ENCODE measurements at regions not wholly inside any gene's neighbourhood (a gene's known extent, or its start where the extent isn't known, plus 50 kb on each side); places are given as distances from the start of the nearest gene placed in this dataset.

DNA sequence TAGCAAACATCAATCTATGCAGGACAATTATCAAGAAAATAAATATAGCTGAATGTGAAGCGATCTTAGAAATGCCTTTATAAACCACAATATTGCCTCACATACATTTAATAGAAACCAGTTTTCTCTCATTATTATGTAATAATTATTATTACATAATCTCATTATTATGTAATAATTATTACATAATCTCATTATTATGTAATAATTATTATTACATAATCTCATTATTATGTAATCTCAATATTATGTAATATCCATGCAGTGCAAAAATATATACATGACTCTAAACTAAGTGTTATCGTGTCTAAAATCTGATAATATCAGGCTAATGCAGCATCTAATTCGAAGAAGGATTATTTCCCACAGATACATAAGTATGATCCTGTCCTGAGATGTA is 563.9 kb upstream of the SEMA6A start:
- no peak for TF ChIP-seq POLR2A (IDR thresholded peaks at IDR 0.05; ENCODE audit: low read depth, low read length)
- no peak for TF ChIP-seq POLR2AphosphoS5 (IDR thresholded peaks at IDR 0.05; ENCODE audit: low read depth, low read length)

All from GM12892 (cell line).